ENCODE measurements at regions not wholly inside any gene's neighbourhood (a gene's known extent, or its start where the extent isn't known, plus 50 kb on each side); places are given as distances from the start of the nearest gene placed in this dataset.

- no peak for DNase-seq (ENCODE audit: low read depth)
- H3K4me3 ChIP-seq (ENCODE audit: control insufficient read depth, low read depth, low read length): no peak overlapping the region
- no peak for TF ChIP-seq CTCF (IDR thresholded peaks at IDR 0.05; ENCODE audit: control insufficient read depth, insufficient read depth, low read depth, low read length, missing control alignments)
These were observed 593.8 kb upstream of the DIPK2B start for GRCh38 chrX:45794323-45794994.

- no peak for DNase-seq (ENCODE audit: low read depth)
- H3K4me3 ChIP-seq (ENCODE audit: control insufficient read depth, low read depth, low read length): no peak overlapping the region
- no peak for TF ChIP-seq CTCF (IDR thresholded peaks at IDR 0.05; ENCODE audit: control insufficient read depth, insufficient read depth, low read depth, low read length, missing control alignments)
These were observed 588.3 kb upstream of the DIPK2B start for GRCh38 chrX:45788941-45789348.

- H3K4me3 ChIP-seq (ENCODE audit: control insufficient read depth, low read depth, low read length): no peak overlapping the region
- no peak for TF ChIP-seq CTCF (IDR thresholded peaks at IDR 0.05; ENCODE audit: control insufficient read depth, insufficient read depth, low read depth, low read length, missing control alignments)
- DNase-seq (ENCODE audit: low read depth): no peak
These were observed 587.6 kb upstream of the DIPK2B start for GRCh38 chrX:45788315-45788714.

GRCh38 chrX:45784590-45784989 lies 583.9 kb upstream of the DIPK2B start:
- no peak for TF ChIP-seq CTCF (IDR thresholded peaks at IDR 0.05; ENCODE audit: control insufficient read depth, insufficient read depth, low read depth, low read length, missing control alignments)
- H3K4me3 ChIP-seq (ENCODE audit: control insufficient read depth, low read depth, low read length): no peak overlapping the region

GRCh38 chrX:45783002-45783401 lies 582.3 kb upstream of the DIPK2B start:
- no peak for DNase-seq (ENCODE audit: low read depth)
- TF ChIP-seq CTCF (IDR thresholded peaks at IDR 0.05; ENCODE audit: control insufficient read depth, insufficient read depth, low read depth, low read length, missing control alignments): no peak
- no peak overlapping the region for H3K4me3 ChIP-seq (ENCODE audit: control insufficient read depth, low read depth, low read length)

More at GRCh38 chrX:45784590-45784989, 583.9 kb upstream of the DIPK2B start:
- DNase-seq (ENCODE audit: low read depth): no peak

GRCh38 chrX:45781901-45782553 lies 581.4 kb upstream of the DIPK2B start:
- no peak for DNase-seq (ENCODE audit: low read depth)
- TF ChIP-seq CTCF (IDR thresholded peaks at IDR 0.05; ENCODE audit: control insufficient read depth, insufficient read depth, low read depth, low read length, missing control alignments): peak; percentile 52
- no peak overlapping the region for H3K4me3 ChIP-seq (ENCODE audit: control insufficient read depth, low read depth, low read length)

All from AG09309 (cell line).